ENCODE measurements at regions not wholly inside any gene's neighbourhood (a gene's known extent, or its start where the extent isn't known, plus 50 kb on each side); places are given as distances from the start of the nearest gene placed in this dataset.

GRCh38 chr9:108163321-108164005, 673.9 kb upstream of the KLF4 start:
- Histone ChIP-seq H3K4me1 (peaks cover 35% of the 10 kb centered on the region), H3K4me3 (ENCODE audit: low read depth, low read length) (no peak overlapping the region), H3K9me3 (no peaks in the 10 kb centered on the region), H3K27me3 (replicated peaks; ENCODE audit: control insufficient read depth, insufficient read depth, low read length) (no peaks in the 10 kb centered on the region), H3K36me3 (ENCODE audit: control insufficient read depth, insufficient read depth, low read length) (no peaks in the 10 kb centered on the region)
- Mint-ChIP-seq H3K36me3 (ENCODE audit: insufficient read depth, unreplicated experiment) (no peaks in the 10 kb centered on the region), H3K4me1 (ENCODE audit: low read depth, unreplicated experiment) (peaks cover 24% of the 10 kb centered on the region), H3K27ac (ENCODE audit: unreplicated experiment) (no peak overlapping the region), H3K4me3 (ENCODE audit: unreplicated experiment) (no peak overlapping the region), H3K9me3 (ENCODE audit: unreplicated experiment) (peaks cover 11% of the 10 kb centered on the region), H3K27me3 (ENCODE audit: insufficient read depth, unreplicated experiment) (no peaks in the 10 kb centered on the region)
- ChIA-PET POLR2A (no interaction called here), CTCF (no interaction called here)
- DNase-seq: no peak
- no peak for TF ChIP-seq CTCF (IDR thresholded peaks at IDR 0.05; ENCODE audit: insufficient read depth in 1 of 2, low read depth in 1 of 2, low read length in 1 of 2, severe bottlenecking in 1 of 2, unreplicated experiment in 1 of 2)
- no TSS peak for BruUV-seq (replicated peaks)
- intact Hi-C loops (cut with micrococcal nuclease; ENCODE audit: unreplicated experiment): no loop called here

- Histone ChIP-seq H3K4me1 (peaks cover 35% of the 10 kb centered on the region), H3K9me3 (no peaks in the 10 kb centered on the region), H3K36me3 (ENCODE audit: control insufficient read depth, insufficient read depth, low read length) (no peaks in the 10 kb centered on the region), H3K4me3 (ENCODE audit: low read depth, low read length) (no peak overlapping the region), H3K27me3 (replicated peaks; ENCODE audit: control insufficient read depth, insufficient read depth, low read length) (no peaks in the 10 kb centered on the region)
- Mint-ChIP-seq H3K4me1 (ENCODE audit: low read depth, unreplicated experiment) (peaks cover 24% of the 10 kb centered on the region), H3K4me3 (ENCODE audit: unreplicated experiment) (no peak overlapping the region), H3K27me3 (ENCODE audit: insufficient read depth, unreplicated experiment) (no peaks in the 10 kb centered on the region), H3K36me3 (ENCODE audit: insufficient read depth, unreplicated experiment) (no peaks in the 10 kb centered on the region), H3K27ac (ENCODE audit: unreplicated experiment) (no peak overlapping the region), H3K9me3 (ENCODE audit: unreplicated experiment) (peaks cover 11% of the 10 kb centered on the region)
- no peak for DNase-seq
- POLR2A ChIA-PET: no interaction called here
- intact Hi-C loops (cut with micrococcal nuclease; ENCODE audit: unreplicated experiment): no loop called here
- CTCF ChIA-PET: no interaction called here
- BruUV-seq (replicated peaks): no TSS peak
- no peak for TF ChIP-seq CTCF (IDR thresholded peaks at IDR 0.05; ENCODE audit: insufficient read depth in 1 of 2, low read depth in 1 of 2, low read length in 1 of 2, severe bottlenecking in 1 of 2, unreplicated experiment in 1 of 2)
Measured at GRCh38 chr9:108162664-108163063, 673.1 kb upstream of the KLF4 start.

- H3K4me3 Mint-ChIP-seq (ENCODE audit: unreplicated experiment): no peak overlapping the region
- intact Hi-C loops (cut with micrococcal nuclease; ENCODE audit: unreplicated experiment): no loop called here
- H3K36me3 Mint-ChIP-seq (ENCODE audit: insufficient read depth, unreplicated experiment): no peaks in the 10 kb centered on the region
- ChIA-PET CTCF (interaction anchor here (0.9 kb wide), 1 partner anchor 110 kb away, joined by 3 read pairs; no protein-coding TSS in a partner anchor), POLR2A (no interaction called here)
- peaks cover 8% of the 10 kb centered on the region for H3K9me3 Mint-ChIP-seq (ENCODE audit: unreplicated experiment)
- H3K9me3 ChIP-seq: no peaks in the 10 kb centered on the region
- H3K4me1 Mint-ChIP-seq (ENCODE audit: low read depth, unreplicated experiment): peaks cover 28% of the 10 kb centered on the region
- no TSS peak for BruUV-seq (replicated peaks)
- no peaks in the 10 kb centered on the region for H3K36me3 ChIP-seq (ENCODE audit: control insufficient read depth, insufficient read depth, low read length)
- TF ChIP-seq CTCF (IDR thresholded peaks at IDR 0.05; ENCODE audit: insufficient read depth in 1 of 2, low read depth in 1 of 2, low read length in 1 of 2, severe bottlenecking in 1 of 2, unreplicated experiment in 1 of 2): no peak
- peak overlapping the region; percentile 40 for H3K27ac Mint-ChIP-seq (ENCODE audit: unreplicated experiment)
- H3K4me3 ChIP-seq (ENCODE audit: low read depth, low read length): no peak overlapping the region
- no peaks in the 10 kb centered on the region for H3K27me3 Mint-ChIP-seq (ENCODE audit: insufficient read depth, unreplicated experiment)
- H3K4me1 ChIP-seq: peaks cover 32% of the 10 kb centered on the region
- no peak for DNase-seq
- no peaks in the 10 kb centered on the region for H3K27me3 ChIP-seq (replicated peaks; ENCODE audit: control insufficient read depth, insufficient read depth, low read length)
Measured at GRCh38 chr9:108161503-108161902, 671.9 kb upstream of the KLF4 start.

Measured in Caco-2 (cell line).